Skeletal muscle tissue (tissue), 3 donors: ENCODE measurements at regions not wholly inside any gene's neighbourhood (a gene's known extent, or its start where the extent isn't known, plus 50 kb on each side); places are given as distances from the start of the nearest gene placed in this dataset.

ENCODE experiments used
- H3K27ac ChIP-seq: one replicate; pipeline ENCODE4 v1.7.0; 2013; ENCODE audit warnings: mild to moderate bottlenecking, low read depth, low read length, inconsistent platforms
- H3K27me3 ChIP-seq, 3 donors: one replicate each; pipeline ENCODE4 v1.7.0; 2013; ENCODE audit warnings: low read length in 3 of 3; ENCODE audit not compliant: control insufficient read depth in 3 of 3, insufficient read depth in 3 of 3
- H3K36me3 ChIP-seq, 3 donors: one replicate each; pipeline ENCODE4 v1.7.0; 2013; ENCODE audit warnings: low read length in 3 of 3; ENCODE audit not compliant: control insufficient read depth in 3 of 3, insufficient read depth in 3 of 3
- H3K4me1 ChIP-seq, 3 donors: one replicate each; pipeline ENCODE4 v1.7.0; 2013; ENCODE audit warnings: low read length in 3 of 3, mild to moderate bottlenecking in 3 of 3; ENCODE audit not compliant: control insufficient read depth in 3 of 3, insufficient read depth in 3 of 3
- H3K4me3 ChIP-seq, 3 donors: one replicate each; pipeline ENCODE4 v1.7.0; 2013; ENCODE audit warnings: low read length in 3 of 3
- H3K9ac ChIP-seq, 3 donors: one replicate each; pipeline ENCODE4 v1.7.0; 2013; ENCODE audit warnings: low read length in 3 of 3, mild to moderate bottlenecking in 3 of 3, moderate library complexity in 2 of 3, low read depth in 1 of 3
- H3K9me3 ChIP-seq, 3 donors: one replicate each; pipeline ENCODE4 v1.7.0; 2013; ENCODE audit warnings: low read length in 3 of 3; ENCODE audit not compliant: control insufficient read depth in 3 of 3
- donor health status: Osteomylitis.

DNA sequence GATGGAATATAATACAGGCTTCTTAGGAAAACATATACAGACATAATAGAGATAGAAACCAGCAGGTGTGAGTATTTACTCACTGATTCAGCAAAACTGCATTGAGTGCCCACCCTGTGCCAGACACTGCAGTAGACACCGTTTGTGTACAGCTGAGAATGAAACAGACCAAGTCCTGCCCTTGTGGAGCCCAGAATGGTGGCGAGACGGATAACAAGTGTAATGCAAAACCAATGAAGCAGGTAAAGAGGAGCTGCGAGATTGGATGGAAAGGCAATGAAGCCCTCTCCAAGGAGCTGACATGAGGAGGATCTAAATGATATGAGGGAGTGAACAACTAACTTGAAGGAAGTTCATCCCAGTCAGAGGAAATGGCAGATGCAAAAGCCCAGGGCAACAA, 256.4 kb downstream of the MEX3B start:
- peaks cover 0 to 9% (median 3%) of the 10 kb centered on the region in 3 donors for H3K27me3 ChIP-seq
- H3K4me3 ChIP-seq = no peak overlapping the region
- H3K9ac ChIP-seq = no peak overlapping the region
- no peaks in the 10 kb centered on the region for H3K4me1 ChIP-seq
- no peaks in the 10 kb centered on the region for H3K9me3 ChIP-seq
- no peak overlapping the region for H3K27ac ChIP-seq
- H3K36me3 ChIP-seq = no peaks in the 10 kb centered on the region

DNA sequence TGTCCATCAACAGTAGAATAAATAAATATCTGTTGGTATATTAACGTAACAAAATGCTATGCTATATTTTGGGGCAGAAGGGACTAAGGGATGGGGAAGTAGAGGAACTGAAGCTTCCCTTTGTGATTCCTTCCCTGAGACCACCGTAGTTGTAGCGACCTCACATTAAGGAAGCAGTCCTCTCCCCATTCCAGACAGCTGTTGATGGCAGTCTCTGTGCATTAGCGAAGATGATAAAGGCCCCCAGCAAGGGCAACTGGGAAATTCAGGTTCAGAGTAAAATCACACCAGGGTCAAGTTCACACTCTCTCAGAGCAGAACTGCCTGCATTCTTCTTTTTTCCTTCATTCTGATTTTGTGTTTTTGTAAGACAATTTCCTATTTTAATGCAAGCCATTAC, 259.0 kb downstream of the MEX3B start:
- no peak overlapping the region for H3K27ac ChIP-seq
- H3K9ac ChIP-seq = no peak overlapping the region
- no peak overlapping the region for H3K4me3 ChIP-seq
- H3K4me1 ChIP-seq = no peaks in the 10 kb centered on the region
- H3K27me3 ChIP-seq = peaks cover 0 to 9% (median 3%) of the 10 kb centered on the region in 3 donors
- no peaks in the 10 kb centered on the region for H3K9me3 ChIP-seq
- H3K36me3 ChIP-seq = no peaks in the 10 kb centered on the region

DNA sequence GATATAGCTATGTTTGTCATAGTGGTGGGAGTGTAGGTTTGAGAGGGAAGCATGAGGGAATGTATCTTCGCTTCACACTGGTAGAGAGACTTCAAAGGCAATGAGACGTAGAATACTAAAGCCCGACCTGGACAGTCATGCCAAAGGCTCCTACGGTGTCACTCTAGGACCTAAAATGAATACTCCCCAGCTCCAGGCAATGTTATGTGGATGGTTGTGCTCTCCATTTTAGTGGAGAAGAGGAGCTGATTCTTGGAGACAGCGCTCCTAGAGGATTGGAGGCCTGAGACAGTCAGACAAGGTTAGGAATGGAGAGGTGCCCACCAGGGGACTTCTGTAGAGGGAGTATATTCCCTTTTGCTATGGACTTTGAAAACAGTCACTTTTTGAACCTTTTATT, 260.1 kb downstream of the MEX3B start:
- no peaks in the 10 kb centered on the region for H3K4me1 ChIP-seq
- H3K36me3 ChIP-seq = no peaks in the 10 kb centered on the region
- H3K27me3 ChIP-seq = peaks cover 0 to 9% (median 3%) of the 10 kb centered on the region in 3 donors
- H3K27ac ChIP-seq = no peak overlapping the region
- H3K9me3 ChIP-seq = no peaks in the 10 kb centered on the region
- H3K9ac ChIP-seq = no peak overlapping the region
- H3K4me3 ChIP-seq = no peak overlapping the region

DNA sequence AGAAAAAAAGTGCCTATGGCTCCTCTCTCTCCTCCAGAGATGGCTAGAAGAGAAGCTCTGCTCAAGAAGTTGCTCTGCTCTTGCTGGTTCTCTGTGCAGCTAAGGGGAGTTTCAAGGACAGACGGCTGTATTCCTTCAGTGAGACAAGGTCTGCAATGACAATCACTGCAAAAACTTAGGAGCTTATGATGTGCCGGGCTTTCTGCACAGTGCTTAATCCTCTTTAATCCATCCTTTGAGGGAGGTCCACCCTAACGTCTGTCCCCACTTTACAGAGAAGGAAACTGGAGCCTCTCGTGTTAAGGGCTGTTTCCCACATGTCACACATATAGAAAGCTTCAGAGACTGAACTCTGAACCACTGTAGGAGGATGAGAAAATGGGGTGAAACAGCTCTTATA, 260.6 kb downstream of the MEX3B start:
- no peak overlapping the region for H3K9ac ChIP-seq
- no peaks in the 10 kb centered on the region for H3K36me3 ChIP-seq
- no peaks in the 10 kb centered on the region for H3K4me1 ChIP-seq
- H3K4me3 ChIP-seq = no peak overlapping the region
- no peak overlapping the region for H3K27ac ChIP-seq
- peaks cover 0 to 9% (median 3%) of the 10 kb centered on the region in 3 donors for H3K27me3 ChIP-seq
- no peaks in the 10 kb centered on the region for H3K9me3 ChIP-seq

DNA sequence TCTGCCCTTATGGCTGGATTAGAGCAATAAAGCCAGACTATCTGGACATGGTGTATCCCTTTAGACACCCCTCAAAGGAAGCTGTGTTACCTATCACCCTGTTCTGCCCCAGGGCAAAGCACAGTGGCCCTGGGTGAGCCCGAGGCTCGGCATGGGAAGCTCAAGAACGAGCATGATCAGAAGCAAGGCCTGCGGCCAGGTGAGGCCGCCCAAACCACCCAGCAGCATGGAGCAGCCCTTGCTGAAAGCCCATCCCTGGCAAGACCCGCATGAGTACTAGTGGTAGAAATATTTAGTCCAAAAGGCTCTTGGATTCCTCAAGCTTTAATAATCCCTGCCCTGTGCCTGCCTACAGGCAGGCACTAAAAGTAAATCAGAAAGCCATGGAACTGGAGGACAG, 261.1 kb downstream of the MEX3B start:
- H3K36me3 ChIP-seq = no peaks in the 10 kb centered on the region
- no peak overlapping the region for H3K9ac ChIP-seq
- H3K9me3 ChIP-seq = no peaks in the 10 kb centered on the region
- no peaks in the 10 kb centered on the region for H3K4me1 ChIP-seq
- H3K4me3 ChIP-seq = no peak overlapping the region
- peaks cover 0 to 9% (median 3%) of the 10 kb centered on the region in 3 donors for H3K27me3 ChIP-seq
- H3K27ac ChIP-seq = no peak overlapping the region

DNA sequence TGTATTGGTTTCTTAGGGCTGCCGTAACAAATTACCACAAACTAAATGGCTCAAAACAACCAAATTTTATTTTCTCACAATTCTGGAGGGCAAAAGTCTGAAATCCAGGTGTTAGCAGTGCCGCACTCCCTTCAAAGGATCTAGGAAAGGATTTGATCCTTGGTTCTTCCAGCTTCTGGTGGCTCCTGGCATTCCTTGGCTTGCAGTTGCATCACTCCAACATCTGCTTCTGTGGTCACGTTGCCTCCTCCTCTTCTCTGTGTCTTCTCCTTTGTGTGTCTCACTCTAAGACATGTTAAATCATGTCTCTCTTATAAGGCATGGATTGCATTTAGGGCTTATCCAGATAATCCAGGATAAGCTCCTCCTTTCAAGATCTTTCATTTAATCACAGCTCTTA, 262.2 kb downstream of the MEX3B start:
- peaks cover 0 to 6% (median 3%) of the 10 kb centered on the region in 3 donors for H3K27me3 ChIP-seq
- H3K27ac ChIP-seq = no peak overlapping the region
- H3K36me3 ChIP-seq = no peaks in the 10 kb centered on the region
- H3K9ac ChIP-seq = no peak overlapping the region
- H3K4me1 ChIP-seq = no peaks in the 10 kb centered on the region
- H3K9me3 ChIP-seq = no peaks in the 10 kb centered on the region
- no peak overlapping the region for H3K4me3 ChIP-seq

DNA sequence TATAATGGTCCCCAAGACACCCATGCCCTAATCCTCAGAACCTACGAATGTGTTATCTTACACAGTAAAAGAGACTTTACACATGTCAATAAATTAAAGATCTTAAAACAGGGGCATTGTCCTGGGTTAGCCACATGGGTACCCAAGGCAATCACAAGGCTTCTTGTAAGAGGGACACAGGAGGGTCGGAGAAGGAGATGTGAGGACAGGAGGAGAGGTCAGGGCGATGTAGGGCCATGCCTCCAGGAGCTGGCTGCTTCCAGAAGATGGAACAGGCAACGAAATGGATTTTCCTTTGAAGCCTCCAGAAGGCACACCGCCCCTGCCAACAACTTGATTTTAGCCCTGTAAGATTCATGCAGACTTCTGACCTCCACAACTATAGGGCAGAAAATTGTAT, 262.7 kb downstream of the MEX3B start:
- Histone ChIP-seq H3K4me3 (no peak overlapping the region), H3K27ac (no peak overlapping the region), H3K4me1 (no peaks in the 10 kb centered on the region), H3K36me3 (no peaks in the 10 kb centered on the region), H3K9ac (no peak overlapping the region), H3K27me3 (peaks cover 0 to 6% (median 3%) of the 10 kb centered on the region in 3 donors), H3K9me3 (no peaks in the 10 kb centered on the region)

DNA sequence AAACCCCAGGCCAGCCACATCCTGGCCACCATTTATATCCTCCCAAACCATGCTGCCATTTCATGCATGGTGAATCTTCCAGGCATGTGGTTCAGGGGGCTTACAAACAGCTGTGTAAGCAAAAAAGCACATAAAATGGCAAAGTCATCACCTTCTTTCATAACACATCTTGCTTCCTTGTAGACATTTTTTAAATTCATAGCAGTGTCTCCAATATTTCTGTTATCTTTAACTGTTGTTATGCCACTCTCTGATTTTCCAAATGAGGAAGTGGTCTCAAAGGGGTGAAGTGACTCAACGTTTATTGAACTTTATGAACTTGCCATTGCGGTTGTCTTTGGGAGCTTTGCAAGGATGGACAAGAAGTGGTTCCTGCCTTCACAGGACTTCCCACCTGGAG, 264.4 kb downstream of the MEX3B start:
- no peak overlapping the region for H3K27ac ChIP-seq
- no peaks in the 10 kb centered on the region for H3K4me1 ChIP-seq
- H3K9me3 ChIP-seq = no peaks in the 10 kb centered on the region
- H3K9ac ChIP-seq = no peak overlapping the region
- H3K27me3 ChIP-seq = peaks cover 0 to 3% (median 0%) of the 10 kb centered on the region in 3 donors
- no peaks in the 10 kb centered on the region for H3K36me3 ChIP-seq
- H3K4me3 ChIP-seq = no peak overlapping the region

DNA sequence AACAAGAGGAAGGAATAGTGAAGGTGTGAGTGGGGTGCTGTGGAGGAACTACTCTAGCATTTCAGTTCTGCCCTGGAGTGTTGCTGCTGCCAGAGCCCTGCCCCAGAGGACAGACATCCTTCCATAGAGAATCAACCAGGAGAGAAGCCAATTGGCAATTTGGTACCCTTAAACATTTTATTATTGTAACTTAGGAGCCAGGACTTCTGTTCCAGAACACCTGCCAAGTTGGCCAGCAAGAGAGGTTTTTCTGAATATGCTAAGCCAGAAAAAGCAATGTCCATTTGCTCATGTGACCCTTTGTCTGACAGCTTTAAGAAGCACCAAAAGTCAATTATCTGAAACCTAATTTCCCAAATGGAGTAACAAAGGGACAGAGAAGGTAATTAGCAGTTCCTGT, 264.9 kb downstream of the MEX3B start:
- H3K27me3 ChIP-seq = peaks cover 0 to 3% (median 0%) of the 10 kb centered on the region in 3 donors
- H3K27ac ChIP-seq = no peak overlapping the region
- no peak overlapping the region for H3K4me3 ChIP-seq
- H3K4me1 ChIP-seq = no peaks in the 10 kb centered on the region
- H3K9ac ChIP-seq = no peak overlapping the region
- no peaks in the 10 kb centered on the region for H3K36me3 ChIP-seq
- peaks cover 0 to 2% (median 0%) of the 10 kb centered on the region in 3 donors for H3K9me3 ChIP-seq

DNA sequence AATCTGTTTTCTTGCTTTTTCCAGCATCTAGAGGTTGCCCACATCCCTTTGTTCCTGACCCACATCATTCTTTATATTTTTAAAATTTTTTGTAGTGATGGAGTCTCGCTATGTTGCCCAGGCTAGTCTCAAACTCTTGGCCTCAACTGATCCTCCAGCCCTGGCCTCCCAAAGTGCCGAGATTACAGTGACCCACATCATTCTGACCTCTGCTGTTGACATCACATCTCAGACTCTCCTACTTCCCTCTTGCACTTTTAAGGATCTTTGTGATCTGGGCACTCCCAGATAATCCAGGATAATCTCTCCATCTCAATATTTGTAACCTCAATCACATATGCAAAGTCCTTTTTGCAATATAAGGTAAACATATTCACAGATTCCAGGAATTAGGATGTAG, 266.6 kb downstream of the MEX3B start:
- Histone ChIP-seq H3K27ac (no peak overlapping the region), H3K4me3 (no peak overlapping the region), H3K9me3 (peaks cover 0 to 2% (median 0%) of the 10 kb centered on the region in 3 donors), H3K36me3 (no peaks in the 10 kb centered on the region), H3K4me1 (no peaks in the 10 kb centered on the region), H3K9ac (no peak overlapping the region), H3K27me3 (no peaks in the 10 kb centered on the region)

DNA sequence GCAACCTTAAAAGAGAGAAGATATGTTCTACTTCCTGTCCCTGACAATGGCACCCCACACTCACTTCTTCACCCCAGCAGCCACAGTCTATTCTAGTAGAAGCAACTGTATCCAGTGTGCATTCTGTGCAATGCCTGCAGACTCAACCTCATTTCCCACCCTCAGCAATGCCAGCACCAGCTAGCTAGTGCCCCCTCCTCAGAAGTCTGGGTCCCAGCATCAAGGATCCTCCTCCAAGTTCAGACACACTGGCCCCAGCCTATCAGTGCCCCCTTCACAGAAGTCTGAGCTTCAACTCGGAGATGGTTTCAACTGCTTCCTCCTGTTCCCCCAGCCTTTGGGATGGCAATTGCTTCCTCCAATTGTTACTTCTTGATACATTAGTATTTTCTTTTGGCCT, 268.3 kb downstream of the MEX3B start:
- H3K4me1 ChIP-seq = no peaks in the 10 kb centered on the region
- H3K36me3 ChIP-seq = no peaks in the 10 kb centered on the region
- peaks cover 0 to 2% (median 0%) of the 10 kb centered on the region in 3 donors for H3K9me3 ChIP-seq
- no peak overlapping the region for H3K9ac ChIP-seq
- no peak overlapping the region for H3K4me3 ChIP-seq
- no peaks in the 10 kb centered on the region for H3K27me3 ChIP-seq
- H3K27ac ChIP-seq = no peak overlapping the region
